ENCODE measurements at regions not wholly inside any gene's neighbourhood (a gene's known extent, or its start where the extent isn't known, plus 50 kb on each side); places are given as distances from the start of the nearest gene placed in this dataset.

- no peaks in the 10 kb centered on the region for H3K79me2 ChIP-seq (ENCODE audit: control insufficient read depth, insufficient read depth, low read length)
Measured at GRCh38 chr2:149920389-149920788, 332.8 kb upstream of the MMADHC start.

GRCh38 chr2:149915151-149915550, 327.6 kb upstream of the MMADHC start:
- Histone ChIP-seq H3K9ac (ENCODE audit: insufficient read depth, low read length) (no peak overlapping the region), H3K36me3 (ENCODE audit: control insufficient read depth, insufficient read depth, low read length) (no peaks in the 10 kb centered on the region), H3K27ac (ENCODE audit: insufficient read depth, low read length) (no peak overlapping the region), H3K4me2 (ENCODE audit: extremely low read depth, insufficient read depth, low read length) (no peak overlapping the region), H3K9me3 (ENCODE audit: control insufficient read depth, insufficient read depth, low read depth, low read length) (no peaks in the 10 kb centered on the region), H2AFZ (ENCODE audit: low read length) (no peak overlapping the region), H3K79me2 (ENCODE audit: control insufficient read depth, insufficient read depth, low read length) (no peaks in the 10 kb centered on the region), H3K4me3 (replicated peaks in 1 of 4; ENCODE audit: control extremely low read depth in 1 of 4, insufficient read depth in 1 of 4, low read depth in 3 of 4, low read length in 4 of 4) (no peak overlapping the region), H4K20me1 (ENCODE audit: control insufficient read depth, extremely low read depth, insufficient read depth, low read length) (peaks cover 2% of the 10 kb centered on the region), H3K4me1 (ENCODE audit: control insufficient read depth, extremely low read depth, insufficient read depth, low read length) (no peaks in the 10 kb centered on the region), H3K27me3 (ENCODE audit: control insufficient read depth, insufficient read depth, low read length) (no peaks in the 10 kb centered on the region)
- no peak for TF ChIP-seq EZH2 (IDR thresholded peaks at IDR 0.05; ENCODE audit: low read length, missing control alignments)
- TF ChIP-seq CTCF (conservative IDR thresholded peaks at IDR 0.05 in 1 of 2, IDR thresholded peaks at IDR 0.05 in 1 of 2; ENCODE audit: low read depth in 1 of 2, low read length in 2 of 2): no peak
- no peak for DNase-seq (ENCODE audit: low read depth in 2 of 2)

More at GRCh38 chr2:149920389-149920788, 332.8 kb upstream of the MMADHC start:
- Histone ChIP-seq H3K27ac (ENCODE audit: insufficient read depth, low read length) (no peak overlapping the region), H3K9me3 (ENCODE audit: control insufficient read depth, insufficient read depth, low read depth, low read length) (no peaks in the 10 kb centered on the region), H2AFZ (ENCODE audit: low read length) (no peak overlapping the region), H3K4me1 (ENCODE audit: control insufficient read depth, extremely low read depth, insufficient read depth, low read length) (no peaks in the 10 kb centered on the region), H3K9ac (ENCODE audit: insufficient read depth, low read length) (no peak overlapping the region), H3K36me3 (ENCODE audit: control insufficient read depth, insufficient read depth, low read length) (no peaks in the 10 kb centered on the region), H3K4me2 (ENCODE audit: extremely low read depth, insufficient read depth, low read length) (no peak overlapping the region), H3K27me3 (ENCODE audit: control insufficient read depth, insufficient read depth, low read length) (no peaks in the 10 kb centered on the region), H4K20me1 (ENCODE audit: control insufficient read depth, extremely low read depth, insufficient read depth, low read length) (peaks cover 2% of the 10 kb centered on the region), H3K4me3 (replicated peaks in 1 of 4; ENCODE audit: control extremely low read depth in 1 of 4, insufficient read depth in 1 of 4, low read depth in 3 of 4, low read length in 4 of 4) (no peak overlapping the region)
- no peak for DNase-seq (ENCODE audit: low read depth in 2 of 2)
- TF ChIP-seq EZH2 (IDR thresholded peaks at IDR 0.05; ENCODE audit: low read length, missing control alignments) (no peak), CTCF (conservative IDR thresholded peaks at IDR 0.05 in 1 of 2, IDR thresholded peaks at IDR 0.05 in 1 of 2; ENCODE audit: low read depth in 1 of 2, low read length in 2 of 2) (no peak)

- no peaks in the 10 kb centered on the region for H3K27me3 ChIP-seq (ENCODE audit: control insufficient read depth, insufficient read depth, low read length)
- H4K20me1 ChIP-seq (ENCODE audit: control insufficient read depth, extremely low read depth, insufficient read depth, low read length): no peaks in the 10 kb centered on the region
- no peak overlapping the region for H3K9ac ChIP-seq (ENCODE audit: insufficient read depth, low read length)
- no peak overlapping the region for H3K4me3 ChIP-seq (replicated peaks in 1 of 4; ENCODE audit: control extremely low read depth in 1 of 4, insufficient read depth in 1 of 4, low read depth in 3 of 4, low read length in 4 of 4)
- peak; percentile 56 to 81 for DNase-seq (ENCODE audit: low read depth in 2 of 2)
- H3K27ac ChIP-seq (ENCODE audit: insufficient read depth, low read length): no peak overlapping the region
- TF ChIP-seq EZH2 (IDR thresholded peaks at IDR 0.05; ENCODE audit: low read length, missing control alignments): no peak
- no peak for TF ChIP-seq CTCF (conservative IDR thresholded peaks at IDR 0.05 in 1 of 2, IDR thresholded peaks at IDR 0.05 in 1 of 2; ENCODE audit: low read depth in 1 of 2, low read length in 2 of 2)
- no peaks in the 10 kb centered on the region for H3K36me3 ChIP-seq (ENCODE audit: control insufficient read depth, insufficient read depth, low read length)
- no peaks in the 10 kb centered on the region for H3K9me3 ChIP-seq (ENCODE audit: control insufficient read depth, insufficient read depth, low read depth, low read length)
- peak overlapping the region; percentile 64 for H2AFZ ChIP-seq (ENCODE audit: low read length)
- peak overlapping the region; percentile 75 for H3K4me2 ChIP-seq (ENCODE audit: extremely low read depth, insufficient read depth, low read length)
- peaks cover 3% of the 10 kb centered on the region for H3K4me1 ChIP-seq (ENCODE audit: control insufficient read depth, extremely low read depth, insufficient read depth, low read length)
- H3K79me2 ChIP-seq (ENCODE audit: control insufficient read depth, insufficient read depth, low read length): no peaks in the 10 kb centered on the region
Measured at GRCh38 chr2:149908726-149909683, 321.4 kb upstream of the MMADHC start.

Measured in fibroblast of lung (primary cell).